Endothelial cell of umbilical vein (primary cell): ENCODE measurements at regions not wholly inside any gene's neighbourhood (a gene's known extent, or its start where the extent isn't known, plus 50 kb on each side); places are given as distances from the start of the nearest gene placed in this dataset.

Experiments used
- EZH2 ChIP-seq: IDR thresholded peaks from 2 replicates; pipeline ENCODE4 v1.6.1; 2012; ENCODE audit warnings: borderline replicate concordance, low read depth, mild to moderate bottlenecking, moderate library complexity, low read length, inconsistent platforms; ENCODE audit not compliant: severe bottlenecking
- FOS ChIP-seq: IDR thresholded peaks from 2 replicates; pipeline ENCODE4 v1.6.1; 2011; ENCODE audit warnings: mild to moderate bottlenecking, low read length, moderate library complexity, borderline replicate concordance; ENCODE audit not compliant: insufficient read depth
- GATA2 ChIP-seq: IDR thresholded peaks from 2 replicates; pipeline ENCODE4 v1.7.0; 2011; ENCODE audit warnings: low read depth, mild to moderate bottlenecking, moderate library complexity, mixed read lengths, low read length; ENCODE audit not compliant: insufficient read length, insufficient read depth
- JUN ChIP-seq: IDR thresholded peaks from 2 replicates; pipeline ENCODE4 v1.6.1; 2011; ENCODE audit warnings: borderline replicate concordance, low read depth; ENCODE audit not compliant: insufficient read length, insufficient read depth
- MYC ChIP-seq: IDR thresholded peaks from one replicate; pipeline ENCODE4 v1.6.1; 2011; ENCODE audit warnings: mild to moderate bottlenecking, low read depth, low read length
- POLR2A ChIP-seq: IDR thresholded peaks from 2 replicates; pipeline ENCODE4 v1.6.1; 2012; ENCODE audit warnings: low read depth, mild to moderate bottlenecking, control low read depth, low read length
- POLR2AphosphoS5 ChIP-seq: IDR thresholded peaks from 2 replicates; pipeline ENCODE4 v1.6.1; 2012; ENCODE audit warnings: low read depth, mild to moderate bottlenecking, control low read depth, low read length, moderate library complexity; ENCODE audit not compliant: insufficient read depth
- TF ChIP-seq, protein P1 (sequence below), 2 donors: IDR thresholded peaks; 1 replicate in 1 of 2; 2 replicates in 1 of 2; pipeline ENCODE4 v1.5.1; 2011; ENCODE audit warnings: low read length in 2 of 2, mild to moderate bottlenecking in 2 of 2, moderate library complexity in 2 of 2, control low read depth in 1 of 2, inconsistent platforms in 1 of 2, low read depth in 1 of 2; ENCODE audit not compliant: insufficient read depth in 1 of 2; ENCODE audit errors: extremely low read depth in 1 of 2
- TF ChIP-seq, protein P2 (sequence below): IDR thresholded peaks from 2 replicates; pipeline ENCODE4 v1.6.1; 2011; ENCODE audit not compliant: insufficient read depth, insufficient read length

GRCh38 chr3:160105907-160106584, 117.4 kb downstream of the IL12A start:
- TF ChIP-seq, protein P1, sequence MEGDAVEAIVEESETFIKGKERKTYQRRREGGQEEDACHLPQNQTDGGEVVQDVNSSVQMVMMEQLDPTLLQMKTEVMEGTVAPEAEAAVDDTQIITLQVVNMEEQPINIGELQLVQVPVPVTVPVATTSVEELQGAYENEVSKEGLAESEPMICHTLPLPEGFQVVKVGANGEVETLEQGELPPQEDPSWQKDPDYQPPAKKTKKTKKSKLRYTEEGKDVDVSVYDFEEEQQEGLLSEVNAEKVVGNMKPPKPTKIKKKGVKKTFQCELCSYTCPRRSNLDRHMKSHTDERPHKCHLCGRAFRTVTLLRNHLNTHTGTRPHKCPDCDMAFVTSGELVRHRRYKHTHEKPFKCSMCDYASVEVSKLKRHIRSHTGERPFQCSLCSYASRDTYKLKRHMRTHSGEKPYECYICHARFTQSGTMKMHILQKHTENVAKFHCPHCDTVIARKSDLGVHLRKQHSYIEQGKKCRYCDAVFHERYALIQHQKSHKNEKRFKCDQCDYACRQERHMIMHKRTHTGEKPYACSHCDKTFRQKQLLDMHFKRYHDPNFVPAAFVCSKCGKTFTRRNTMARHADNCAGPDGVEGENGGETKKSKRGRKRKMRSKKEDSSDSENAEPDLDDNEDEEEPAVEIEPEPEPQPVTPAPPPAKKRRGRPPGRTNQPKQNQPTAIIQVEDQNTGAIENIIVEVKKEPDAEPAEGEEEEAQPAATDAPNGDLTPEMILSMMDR (IDR thresholded peaks at IDR 0.05; ENCODE audit: extremely low read depth in 1 of 2, insufficient read depth in 1 of 2, low read depth in 1 of 2, low read length in 2 of 2), result no peak
- no peak for TF ChIP-seq POLR2A
- no peak for TF ChIP-seq JUN
- no peak for TF ChIP-seq EZH2
- TF ChIP-seq MYC, result no peak
- no peak for TF ChIP-seq POLR2AphosphoS5
- TF ChIP-seq FOS, result no peak
- TF ChIP-seq, protein P2, sequence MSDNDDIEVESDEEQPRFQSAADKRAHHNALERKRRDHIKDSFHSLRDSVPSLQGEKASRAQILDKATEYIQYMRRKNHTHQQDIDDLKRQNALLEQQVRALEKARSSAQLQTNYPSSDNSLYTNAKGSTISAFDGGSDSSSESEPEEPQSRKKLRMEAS, result no peak
- TF ChIP-seq GATA2, result no peak
